Fibroblast of villous mesenchyme (primary cell): ENCODE measurements at regions not wholly inside any gene's neighbourhood (a gene's known extent, or its start where the extent isn't known, plus 50 kb on each side); places are given as distances from the start of the nearest gene placed in this dataset.
"Not testable (repeated sequence)": the region's sequence is repeated elsewhere in the genome, so short reads cannot be mapped to it uniquely, and the experiment has no call there.

ENCODE experiments used
- DNase-seq: peaks from one replicate; pipeline ENCODE4 v3.0.0-alpha.2; 2010; ENCODE audit warnings: low read depth
- H3K4me3 ChIP-seq: 2 replicates; pipeline ENCODE4 v1.5.1; 2011; ENCODE audit warnings: low read depth, mild to moderate bottlenecking, low read length
- CTCF ChIP-seq: IDR thresholded peaks from 2 replicates; pipeline ENCODE4 v1.5.1; 2012; ENCODE audit warnings: low read depth, mild to moderate bottlenecking, low read length; ENCODE audit not compliant: insufficient read depth

- no peak for TF ChIP-seq CTCF
- no peak overlapping the region for H3K4me3 ChIP-seq
Observed at GRCh38 chr1:60695716-60696171, 386.6 kb upstream of the NFIA start.

GRCh38 chr1:60694980-60695379 is 387.4 kb upstream of the NFIA start:
- no peak for DNase-seq
- no peak overlapping the region for H3K4me3 ChIP-seq
- no peak for TF ChIP-seq CTCF

More at GRCh38 chr1:60695716-60696171, 386.6 kb upstream of the NFIA start:
- DNase-seq: no peak

GRCh38 chr1:60692031-60692430 is 390.3 kb upstream of the NFIA start:
- no peak for DNase-seq
- no peak for TF ChIP-seq CTCF
- H3K4me3 ChIP-seq: no peak overlapping the region

GRCh38 chr1:60688221-60688620 is 394.1 kb upstream of the NFIA start:
- not testable (repeated sequence) for DNase-seq, H3K4me3 ChIP-seq

GRCh38 chr1:60681095-60681860 is 401.1 kb upstream of the NFIA start:
- no peak for DNase-seq
- no peak for TF ChIP-seq CTCF

GRCh38 chr1:60679524-60680375 is 402.6 kb upstream of the NFIA start:
- DNase-seq: no peak
- H3K4me3 ChIP-seq: no peak overlapping the region
- TF ChIP-seq CTCF: no peak

More at GRCh38 chr1:60681095-60681860, 401.1 kb upstream of the NFIA start:
- no peak overlapping the region for H3K4me3 ChIP-seq

- DNase-seq: no peak
- H3K4me3 ChIP-seq: no peak overlapping the region
- no peak for TF ChIP-seq CTCF
Observed at GRCh38 chr1:60678802-60679201, 403.6 kb upstream of the NFIA start.
